Stimulated activated CD4-positive, alpha-beta T cell treated with anti-CD3 and anti-CD28 coated beads, Interleukin-12 subunit alpha, Interleukin-12 subunit beta, amount 100 ng/mL, for 48 hours (primary cell): ENCODE measurements at regions not wholly inside any gene's neighbourhood (a gene's known extent, or its start where the extent isn't known, plus 50 kb on each side); places are given as distances from the start of the nearest gene placed in this dataset.
"Not testable (repeated sequence)": the region's sequence is repeated elsewhere in the genome, so short reads cannot be mapped to it uniquely, and the experiment has no call there.

Experiments used
- DNase-seq, 3 donors: peaks; one replicate each; pipeline ENCODE4 v3.0.0-alpha.2; 2020; ENCODE audit warnings: low read depth in 2 of 3, low spot score in 1 of 3

DNA sequence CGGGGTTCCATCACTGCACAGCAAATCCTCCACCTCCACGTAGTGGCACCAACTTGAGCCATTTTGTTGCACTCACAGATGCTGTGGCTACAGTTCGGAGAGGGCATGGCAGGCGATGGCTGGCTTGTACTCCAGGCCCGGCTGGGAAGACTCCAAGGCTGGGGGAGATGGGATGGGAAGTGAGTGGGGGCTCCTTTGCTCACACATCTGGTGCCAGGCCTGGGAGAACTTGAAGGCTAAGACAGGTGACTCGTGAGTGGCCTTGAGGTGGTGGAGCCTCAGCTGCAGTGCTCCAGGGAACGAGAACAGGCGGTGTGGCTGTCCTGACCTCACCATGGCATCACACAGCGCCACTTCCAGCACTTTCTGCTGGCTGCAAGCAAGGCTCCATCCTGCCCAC lies 87.9 kb downstream of the PLXNA1 start:
- no peak for DNase-seq

DNA sequence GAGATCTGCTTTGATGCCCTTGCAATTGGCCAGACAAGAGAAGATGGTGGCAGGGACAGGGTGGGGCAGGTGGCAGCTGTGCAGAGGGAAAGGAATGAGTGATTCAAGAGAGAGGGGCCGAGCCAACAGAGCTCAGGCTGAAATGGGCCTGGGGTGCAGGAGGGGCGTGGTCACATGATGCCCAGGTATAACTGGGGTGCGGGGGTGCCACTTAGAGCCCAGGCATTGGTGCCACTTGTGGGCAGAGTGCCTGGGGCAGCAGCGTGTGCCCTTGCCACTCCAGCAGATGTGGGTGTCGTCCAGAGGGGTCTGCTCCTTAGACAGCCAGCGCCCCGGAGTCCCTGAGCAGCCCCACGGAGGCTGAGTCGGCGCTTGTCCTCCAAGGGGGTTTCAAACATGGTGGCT lies 88.7 kb downstream of the PLXNA1 start:
- DNase-seq: no peak

DNA sequence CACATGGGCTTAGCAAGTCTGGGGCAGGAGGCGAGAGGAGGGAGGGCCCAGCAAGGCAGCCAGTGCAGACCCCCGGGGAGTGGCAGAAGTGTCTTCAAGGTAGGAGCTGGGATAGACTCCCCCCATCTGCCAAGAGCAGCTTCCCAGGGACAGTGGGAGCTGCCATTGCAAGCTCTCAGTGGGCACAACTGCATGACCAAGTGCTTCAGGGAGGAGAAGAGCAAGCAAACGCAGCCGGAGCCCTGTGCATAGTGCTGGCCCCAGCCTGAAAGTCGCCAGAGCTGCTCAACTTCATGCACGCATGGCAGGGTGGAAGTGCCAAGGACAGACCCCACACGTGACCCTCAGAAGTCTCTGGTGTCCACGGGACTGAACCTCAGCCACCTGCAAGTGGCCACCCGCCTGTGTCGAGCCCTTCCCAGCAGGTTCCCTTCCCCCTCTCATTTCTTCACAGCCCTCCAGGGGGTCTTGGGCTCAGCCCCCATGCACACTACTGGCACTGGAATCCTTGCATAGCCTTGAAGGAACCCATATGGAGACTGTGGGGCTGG lies 89.4 kb downstream of the PLXNA1 start:
- DNase-seq: no peak

DNA sequence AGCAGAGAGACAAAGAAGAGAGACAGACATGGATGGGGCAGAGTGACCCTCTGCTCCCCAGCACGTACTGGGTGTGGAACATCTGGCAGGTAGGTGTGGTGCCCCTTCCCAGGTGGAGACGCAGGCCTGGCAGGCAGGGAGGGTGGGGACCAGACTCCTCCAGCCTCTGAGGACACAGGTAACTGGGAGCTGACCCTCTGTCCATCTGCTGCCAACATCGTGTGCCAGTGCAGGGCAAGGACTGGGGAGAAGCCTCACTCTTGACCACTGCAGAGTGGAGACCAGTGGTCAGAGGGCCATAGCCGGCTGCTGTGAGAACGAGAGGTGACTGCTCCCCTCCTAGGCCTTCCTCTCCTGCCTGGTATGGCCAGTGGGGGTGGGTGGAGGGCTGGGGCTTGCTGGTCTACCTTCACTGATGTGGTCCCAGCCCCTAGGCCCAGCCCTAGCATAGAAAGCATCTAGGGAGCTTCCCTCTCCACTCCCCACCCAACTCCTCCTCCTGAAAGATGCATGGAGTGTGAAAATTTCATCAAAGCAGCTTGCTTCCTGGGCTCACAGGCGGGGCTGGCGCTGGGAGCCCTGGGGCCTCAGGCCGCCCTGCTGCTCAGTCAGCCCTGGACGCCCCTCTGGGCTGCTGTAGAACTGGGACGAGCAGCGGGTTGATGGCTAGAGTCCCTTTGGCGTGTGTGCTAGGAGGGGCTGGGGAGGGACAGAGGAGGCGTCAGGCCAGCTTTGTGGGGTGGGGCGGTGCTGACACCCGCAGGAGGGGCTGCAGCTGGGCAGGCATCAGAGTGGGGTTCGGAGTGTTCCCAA lies 90.3 kb downstream of the PLXNA1 start:
- DNase-seq: no peak

DNA sequence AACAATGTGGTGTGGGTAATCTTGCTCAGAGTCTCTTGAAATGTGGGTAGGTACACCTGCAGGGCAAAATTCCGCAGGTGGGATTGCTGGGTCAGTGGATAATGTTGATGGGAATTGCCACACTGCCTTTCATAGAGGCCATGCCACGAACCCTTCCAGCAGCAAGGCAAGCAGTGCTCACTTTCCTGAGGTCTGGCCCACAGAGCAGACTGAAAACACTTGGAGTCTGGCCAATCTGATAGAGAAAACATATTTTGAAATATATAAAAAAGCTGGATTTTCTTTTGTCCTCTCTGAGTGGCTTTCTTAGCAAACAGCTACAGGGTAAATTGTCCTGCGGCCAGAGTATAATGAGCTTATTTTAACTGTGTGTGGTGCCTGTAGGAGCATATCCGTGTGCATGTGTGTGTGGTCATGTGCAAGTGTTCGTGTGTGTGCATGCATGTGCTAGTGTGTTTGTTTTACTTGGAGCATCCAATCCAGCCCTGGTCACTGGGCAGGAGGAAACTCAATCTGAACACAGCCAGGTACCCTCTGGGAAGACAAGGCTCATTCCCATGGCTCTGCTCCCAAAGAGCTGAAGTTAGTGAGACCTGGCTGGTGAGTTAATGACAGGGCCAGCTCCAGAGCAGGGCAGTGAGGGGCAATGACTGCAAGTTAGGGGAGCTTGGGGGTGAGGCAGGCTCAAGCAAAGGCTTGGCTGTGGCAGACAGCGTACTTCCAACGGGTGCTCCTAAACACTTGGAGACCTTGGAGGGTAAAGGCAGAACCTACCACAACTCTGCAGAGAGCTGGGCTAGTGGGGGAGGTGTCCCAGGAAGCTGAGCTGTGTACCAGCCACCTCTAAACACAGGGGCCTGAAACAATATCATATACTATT lies 91.3 kb downstream of the PLXNA1 start:
- no peak for DNase-seq

DNA sequence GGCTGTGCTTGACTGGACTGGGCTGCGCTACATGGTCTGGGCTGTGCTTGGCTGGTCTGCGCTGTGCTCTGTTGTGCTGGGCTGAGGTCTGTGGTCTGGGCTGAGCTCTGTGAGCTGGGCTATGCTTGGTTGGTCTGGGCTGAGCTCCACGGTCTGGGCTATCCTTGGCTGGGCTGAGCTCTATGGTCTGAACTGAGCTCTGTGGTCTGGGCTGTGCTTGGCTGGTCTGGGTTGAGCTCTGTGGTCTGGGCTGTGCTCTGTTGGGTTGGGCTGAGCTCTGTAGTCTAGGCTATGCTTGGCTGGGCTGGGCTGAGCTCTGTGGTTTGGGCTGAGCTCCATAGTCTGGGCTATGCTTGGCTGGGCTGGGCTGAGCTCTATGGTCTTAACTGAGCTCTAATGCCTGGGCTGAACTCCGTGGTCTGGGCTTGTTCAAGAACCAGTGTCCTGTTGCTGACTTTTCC lies 92.0 kb downstream of the PLXNA1 start:
- DNase-seq: no peak

DNA sequence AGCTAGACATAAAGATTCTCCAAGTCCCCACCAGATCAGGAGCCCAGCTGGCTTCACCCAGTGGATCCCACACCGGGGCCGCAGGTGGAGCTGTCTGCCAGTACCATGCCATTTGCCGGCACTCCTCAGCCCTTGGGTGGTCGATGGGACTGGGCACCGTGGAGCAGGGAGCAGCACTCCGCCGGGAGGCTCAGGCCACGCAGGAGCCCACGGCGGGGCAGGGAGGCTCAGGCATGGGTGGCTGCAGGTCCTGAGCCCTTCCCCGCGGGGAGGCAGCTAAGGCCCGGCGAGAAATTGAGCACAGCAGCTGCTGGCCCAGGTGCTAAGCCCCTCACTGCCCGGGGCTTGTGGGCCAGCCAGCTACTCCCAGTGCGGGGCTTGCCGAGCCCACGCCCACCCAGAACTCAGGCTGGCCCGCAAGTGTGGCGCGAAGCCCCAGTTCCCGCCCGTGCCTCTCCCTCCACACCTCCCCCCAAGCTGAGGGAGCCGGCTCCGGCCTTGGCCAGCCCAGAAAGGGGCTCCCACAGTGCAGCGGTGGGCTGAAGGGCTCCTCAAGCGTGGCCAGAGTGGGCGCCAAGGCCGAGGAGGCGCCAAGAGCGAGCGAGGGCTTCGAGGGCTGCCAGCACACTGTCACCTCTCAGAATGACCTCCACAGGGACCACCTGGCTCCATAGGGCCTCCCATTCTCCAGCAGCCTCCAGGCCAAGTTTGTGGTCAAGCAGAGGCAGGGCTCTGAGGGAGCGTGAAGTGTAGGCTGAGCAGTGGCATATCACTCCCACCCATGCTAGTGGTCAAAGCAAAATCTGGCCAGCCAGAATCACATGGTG lies 93.5 kb downstream of the PLXNA1 start:
- not testable (repeated sequence) for DNase-seq

DNA sequence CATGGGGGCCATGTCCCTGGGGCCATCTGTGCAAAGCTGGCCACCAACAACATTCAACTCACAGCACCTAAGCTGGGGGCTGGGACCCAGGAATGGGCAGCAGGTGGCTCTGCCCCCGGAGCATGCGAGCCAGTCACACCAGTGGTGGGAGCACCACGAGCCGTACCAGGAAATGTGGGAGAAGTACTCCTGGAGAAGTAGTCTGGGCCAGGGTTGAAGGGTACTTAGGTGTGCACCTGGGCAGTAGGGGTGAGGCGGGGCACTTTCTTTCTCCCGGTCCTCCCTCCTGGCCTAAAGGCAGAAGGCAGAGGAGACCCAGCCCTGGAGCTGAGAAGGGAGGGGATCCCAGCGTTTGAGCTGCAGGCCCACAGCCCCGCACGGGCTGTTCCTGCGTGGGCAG lies 94.2 kb downstream of the PLXNA1 start:
- DNase-seq: no peak

DNA sequence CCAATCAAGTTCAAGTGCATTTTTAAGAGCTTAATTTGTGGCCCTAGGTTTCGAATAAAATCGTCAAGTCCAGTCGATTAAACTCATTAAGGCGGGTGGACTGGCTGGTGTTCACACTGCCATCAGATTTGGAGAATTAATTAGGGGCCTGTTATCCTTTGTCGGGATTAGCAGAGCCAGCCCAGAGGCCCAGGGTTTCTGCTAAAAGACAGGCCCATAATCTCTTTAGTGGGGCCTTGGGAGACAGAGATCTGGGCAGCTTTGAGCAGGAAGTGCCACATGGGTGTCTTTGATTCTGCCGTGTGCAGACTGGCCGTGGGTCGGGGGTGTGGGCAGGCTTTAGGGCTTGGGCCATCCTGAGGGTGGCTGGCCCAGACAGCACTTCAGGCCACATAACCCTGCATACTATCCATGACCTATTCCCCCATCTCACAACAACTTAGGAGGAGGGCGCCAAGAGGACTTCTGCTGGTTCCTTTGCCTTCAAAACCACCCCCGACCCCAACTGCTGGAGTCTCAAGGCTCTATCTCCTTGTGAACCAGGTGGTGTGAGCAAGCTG lies 94.7 kb downstream of the PLXNA1 start:
- no peak for DNase-seq

DNA sequence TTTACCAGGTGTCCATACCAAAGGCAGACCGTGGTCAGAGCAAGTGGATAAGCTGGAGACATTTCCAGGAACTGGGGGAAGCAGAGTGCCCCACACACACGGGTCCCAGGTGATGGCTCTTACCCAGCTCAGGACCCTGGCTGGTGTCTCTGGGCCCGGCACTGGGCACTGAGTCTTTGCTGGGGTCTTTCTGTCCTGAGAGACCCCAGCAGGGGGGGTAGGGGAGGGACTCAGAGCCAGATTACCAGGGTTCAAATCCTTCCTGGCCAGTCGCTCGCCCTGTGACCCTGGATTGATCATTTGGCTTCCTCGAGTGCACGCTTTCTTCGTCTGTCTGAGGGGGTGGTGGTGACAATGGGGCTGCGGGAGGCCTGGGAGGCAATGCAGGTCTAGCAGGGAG lies 95.7 kb downstream of the PLXNA1 start:
- DNase-seq: no peak

DNA sequence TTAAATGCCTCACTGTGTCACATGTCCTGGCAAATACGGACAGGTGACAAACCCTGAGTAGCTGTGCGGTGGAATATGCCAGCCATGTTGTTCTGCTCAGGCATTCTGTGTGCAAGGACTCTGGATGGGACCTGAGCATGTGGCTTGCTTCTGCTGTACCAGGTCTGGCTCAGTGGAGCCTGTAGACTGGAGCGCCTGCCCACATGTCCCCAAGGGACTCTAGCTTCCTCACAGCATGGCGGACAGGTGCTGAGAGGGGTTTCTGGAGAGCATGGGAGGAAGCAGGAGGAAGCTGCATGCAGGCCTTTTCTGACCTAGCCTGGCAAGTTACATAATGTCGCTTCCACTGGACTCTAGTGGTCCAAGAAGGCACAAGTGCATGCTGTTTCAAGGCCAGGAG lies 96.3 kb downstream of the PLXNA1 start:
- no peak for DNase-seq

DNA sequence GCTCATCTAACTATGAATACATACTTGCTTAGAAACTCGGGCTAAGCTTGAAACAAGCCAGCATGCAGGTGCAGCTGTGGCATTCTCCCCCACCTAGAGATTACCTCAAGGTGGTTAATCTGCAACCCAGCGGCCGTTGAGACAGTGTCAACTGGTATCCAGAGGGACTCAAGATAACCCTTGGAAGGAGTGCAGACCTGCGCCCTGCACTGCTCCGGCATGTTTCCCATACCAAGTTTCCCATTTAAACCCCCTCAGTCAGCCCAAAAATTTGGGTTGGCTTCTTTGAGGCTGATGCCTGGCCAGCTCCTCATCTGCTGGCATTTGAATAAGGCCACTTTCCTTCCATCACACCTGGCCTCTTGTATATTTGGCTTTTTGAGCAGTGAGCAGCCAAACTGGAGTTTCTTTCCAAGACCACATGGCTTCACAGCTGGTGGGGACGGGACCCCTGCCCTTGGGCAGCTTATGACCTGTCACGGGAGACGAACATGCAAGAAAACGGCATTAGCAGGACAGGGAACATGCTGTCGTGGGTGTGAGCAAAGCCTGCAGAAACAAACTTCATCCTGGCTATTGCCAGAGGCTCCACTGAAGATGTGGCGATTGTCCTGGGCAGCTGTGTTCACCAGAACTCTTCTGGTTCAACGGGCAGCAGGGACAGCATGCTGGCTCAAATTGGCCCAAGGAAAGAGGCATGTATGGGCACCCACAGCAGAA lies 98.2 kb downstream of the PLXNA1 start:
- no peak for DNase-seq

DNA sequence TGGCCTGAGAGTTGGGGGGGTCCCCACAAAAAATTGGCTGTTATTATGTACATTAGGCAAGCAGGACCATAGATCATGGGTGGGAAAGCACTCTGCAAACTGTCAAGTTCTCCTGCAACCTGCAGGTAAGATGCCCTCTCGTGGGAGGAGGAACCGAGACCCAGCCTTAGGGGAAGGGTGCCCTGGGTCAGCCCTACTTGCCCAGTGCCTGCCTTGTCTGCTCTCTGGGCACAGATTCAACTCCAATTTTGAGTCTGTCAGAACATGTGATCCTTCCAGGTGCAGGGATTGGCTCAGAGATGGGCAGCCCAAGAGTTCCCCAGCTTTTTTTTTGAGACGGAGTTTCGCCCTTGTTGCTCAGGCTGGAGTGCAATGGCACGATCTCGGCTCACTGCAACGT lies 99.2 kb downstream of the PLXNA1 start:
- DNase-seq: no peak

DNA sequence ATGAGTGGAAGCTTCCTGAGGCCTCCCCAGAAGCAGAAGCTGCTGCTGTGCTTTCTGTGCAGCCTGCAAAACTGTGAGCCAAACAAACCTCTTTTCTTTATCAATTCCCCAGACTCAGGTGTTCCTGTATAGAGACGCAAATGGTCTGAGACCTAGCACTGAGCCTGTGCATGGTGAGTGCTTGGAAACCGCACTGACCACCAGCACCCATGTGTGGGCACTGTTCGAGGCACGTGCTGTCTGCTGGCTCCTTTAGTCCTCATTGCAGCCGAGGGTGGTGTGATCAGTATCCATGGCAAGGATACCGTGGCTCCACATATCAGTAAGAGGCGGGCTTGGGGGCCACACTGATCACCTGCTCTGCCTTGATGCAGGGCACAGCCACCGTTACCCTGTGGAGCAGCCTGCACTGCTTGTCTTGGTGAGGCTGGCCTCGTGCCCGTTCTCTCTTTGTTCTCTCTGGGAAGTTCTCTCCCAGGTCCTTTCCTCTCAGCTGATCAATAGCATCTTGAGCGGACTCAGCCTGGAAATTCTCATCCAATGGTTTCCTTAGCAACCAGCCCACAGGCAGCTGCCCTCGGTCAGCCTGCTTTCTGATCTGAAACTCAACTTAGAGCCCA lies 101.0 kb downstream of the PLXNA1 start:
- DNase-seq: no peak

DNA sequence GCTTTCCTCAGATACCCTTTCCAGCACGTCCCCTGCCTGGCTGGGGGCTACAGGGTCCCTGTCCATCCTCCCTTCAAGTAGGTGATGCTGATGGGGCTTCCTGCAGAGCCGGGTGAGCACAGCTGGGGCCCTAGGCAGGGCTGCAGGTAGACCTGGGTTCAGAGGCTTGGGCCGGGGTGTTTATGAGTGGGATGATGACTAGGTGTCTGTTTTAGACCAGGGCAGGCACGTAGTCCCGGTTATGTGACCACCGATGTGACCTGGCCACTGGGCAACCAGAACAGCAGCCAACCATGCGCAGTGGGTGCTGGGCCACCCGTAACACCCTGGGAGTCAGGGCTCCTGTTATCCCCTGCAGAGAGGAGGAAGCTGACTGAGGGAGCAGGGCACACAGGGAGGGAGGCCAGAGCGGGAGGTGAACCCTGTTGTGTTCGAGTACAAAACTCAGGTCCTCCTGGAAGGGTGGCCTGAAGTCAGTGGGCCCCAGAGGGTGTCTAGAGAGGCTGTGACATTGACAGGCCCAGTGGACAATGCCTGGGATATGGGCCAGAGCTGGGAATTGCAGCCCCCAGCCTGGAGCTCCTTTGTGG lies 101.6 kb downstream of the PLXNA1 start:
- no peak for DNase-seq

DNA sequence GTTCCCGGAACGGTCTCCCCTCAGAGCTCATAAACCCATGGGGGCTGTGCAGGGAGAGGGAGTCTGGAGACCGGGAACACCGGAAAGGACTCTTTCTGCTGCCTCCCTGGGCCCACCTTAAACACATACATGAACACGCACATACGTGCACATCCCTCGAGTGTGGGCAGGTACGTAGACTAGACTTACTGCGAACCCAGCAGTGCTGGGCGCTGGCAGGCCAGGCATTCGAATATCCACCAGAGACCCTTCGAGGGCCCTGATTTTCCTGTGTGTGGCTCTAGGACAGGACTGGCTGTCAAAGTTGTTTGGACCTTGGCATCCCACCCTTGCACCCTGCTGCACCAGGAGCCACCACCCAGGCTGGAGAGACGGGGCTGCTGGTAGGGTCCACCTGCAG lies 102.7 kb downstream of the PLXNA1 start:
- no peak for DNase-seq

DNA sequence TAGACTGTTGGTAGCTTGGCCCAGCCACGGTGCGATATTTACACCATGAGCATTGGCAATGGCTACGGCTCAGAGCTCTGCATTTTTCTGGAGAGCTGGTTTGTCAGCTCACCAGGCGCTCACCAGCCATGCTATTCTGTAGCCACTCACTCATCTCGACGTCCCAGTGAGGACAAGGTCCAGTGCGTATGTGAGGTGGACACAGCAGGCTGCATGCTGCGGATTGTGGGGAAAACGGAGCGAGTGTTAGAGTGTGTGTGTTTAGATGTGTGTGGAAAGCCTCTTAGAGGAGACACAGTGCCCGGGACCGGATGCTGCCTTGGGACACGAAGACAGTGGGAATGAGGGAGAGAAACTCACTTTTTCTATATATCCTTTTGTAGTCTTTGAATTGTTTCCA lies 103.7 kb downstream of the PLXNA1 start:
- not testable (repeated sequence) for DNase-seq

DNA sequence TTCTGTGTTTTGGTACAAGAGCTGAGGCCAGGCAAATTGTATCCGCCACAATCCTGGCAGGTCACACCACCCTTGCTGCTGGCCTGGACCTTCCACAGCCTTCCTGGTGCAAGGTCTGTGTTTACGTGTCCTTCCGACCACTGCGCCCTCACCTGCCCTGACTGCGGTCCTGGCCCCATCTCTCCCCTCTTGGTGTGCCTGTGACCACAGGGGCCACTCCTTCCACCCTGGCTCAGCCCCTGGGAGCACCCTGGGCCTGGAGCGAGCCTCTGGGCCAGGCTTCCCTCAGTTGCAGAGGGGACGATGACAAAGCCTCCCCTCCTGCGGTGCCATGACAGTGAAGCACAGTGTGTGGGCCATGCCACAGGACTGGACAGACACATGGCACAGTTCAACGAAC lies 104.5 kb downstream of the PLXNA1 start:
- no peak for DNase-seq
